Panc1 (cell line): ENCODE measurements at regions not wholly inside any gene's neighbourhood (a gene's known extent, or its start where the extent isn't known, plus 50 kb on each side); places are given as distances from the start of the nearest gene placed in this dataset.

ENCODE experiments used
- ATAC-seq: fragments of 200-7000 bp; cut with Tn5 transposase; 2 replicates; pipeline ENCODE4 v1.9.1; 2020; ENCODE audit warnings: mild to moderate bottlenecking, moderate library complexity
- BruUV-seq: library from RNA; stranded (reverse); fragments of 400-500 nt; replicated peaks from 2 replicates; lab custom pipeline; 2021; lab: Mats Ljungman, UMichigan
- CTCF ChIA-PET: fragments of 300-600 bp; sonication (Branson Sonifier 250); formaldehyde crosslinking; loops from one replicate; lab custom pipeline; 2022; ENCODE audit warnings: antibody characterized with exemption; lab: Charles Lee
- POLR2A ChIA-PET: fragments of 300-600 bp; sonication (Branson Sonifier 250); formaldehyde crosslinking; loops from one replicate; lab custom pipeline; 2022; ENCODE audit warnings: antibody characterized with exemption; lab: Charles Lee
- DNase-seq: peaks from one replicate; pipeline ENCODE4 v3.0.0-alpha.2; 2010; ENCODE audit warnings: low read depth, low spot score
- H3K27ac ChIP-seq: 2 replicates; pipeline ENCODE4 v1.5.1; 2011; ENCODE audit warnings: mild to moderate bottlenecking, low read length, inconsistent platforms
- H3K27me3 ChIP-seq: fragments of 200-500 bp; sonication (Bioruptor generic); 2 replicates; pipeline ENCODE4 v1.6.0; 2014; ENCODE audit warnings: low read length, inconsistent platforms; ENCODE audit not compliant: control insufficient read depth, insufficient read depth
- H3K36me3 ChIP-seq: fragments of 200-500 bp; sonication (Bioruptor generic); 2 replicates; pipeline ENCODE4 v1.5.1; 2014; ENCODE audit warnings: inconsistent platforms, mild to moderate bottlenecking, low read length, moderate library complexity; ENCODE audit not compliant: control insufficient read depth, insufficient read depth
- H3K4me1 ChIP-seq: 2 replicates; pipeline ENCODE4 v1.5.1; 2011; ENCODE audit warnings: inconsistent platforms, mild to moderate bottlenecking, low read length, moderate library complexity; ENCODE audit not compliant: control insufficient read depth, insufficient read depth
- H3K4me3 ChIP-seq, 2 experiments: 2 replicates each; pipeline ENCODE4 v1.5.1; 2011 to 2012; ENCODE audit warnings: low read depth in 2 of 2, low read length in 2 of 2, mild to moderate bottlenecking in 2 of 2, inconsistent platforms in 1 of 2, moderate library complexity in 1 of 2
- H3K9me3 ChIP-seq: fragments of 200-500 bp; sonication (Bioruptor generic); 2 replicates; pipeline ENCODE4 v1.5.1; 2014; ENCODE audit warnings: low read depth, mild to moderate bottlenecking, inconsistent platforms, low read length, moderate library complexity; ENCODE audit not compliant: control insufficient read depth, insufficient read depth
- POLR2AphosphoS5 ChIP-seq: IDR thresholded peaks from 2 replicates; pipeline ENCODE4 v1.6.1; 2012; ENCODE audit warnings: mild to moderate bottlenecking, low read depth, low read length, moderate library complexity
- SIN3A ChIP-seq: IDR thresholded peaks from 2 replicates; pipeline ENCODE4 v1.6.1; 2012; ENCODE audit warnings: low read depth, mild to moderate bottlenecking, low read length, moderate library complexity, borderline replicate concordance; ENCODE audit not compliant: insufficient read depth
- TCF7L2 ChIP-seq: IDR thresholded peaks from 2 replicates; pipeline ENCODE4 v1.6.1; 2011; ENCODE audit warnings: mild to moderate bottlenecking, low read depth, low read length, inconsistent platforms
- in situ Hi-C: cut with HindIII; loops from 2 replicates; pipeline ENCODE4 v1.10.0; 2016; ENCODE audit warnings: low sequenced_read_pairs, low pct_unique_long_range_greater_than_20kb
- intact Hi-C: fragments of 100-400 bp; cut with micrococcal nuclease; formaldehyde crosslinking; loops from one replicate; pipeline ENCODE4 v1.10.0; 2022; ENCODE audit not compliant: unreplicated experiment
- TF ChIP-seq, protein P1 (sequence below): fragments of 450-650 bp; IDR thresholded peaks from 2 replicates; pipeline ENCODE4 v1.5.1; 2017; ENCODE audit warnings: mild to moderate bottlenecking
- TF ChIP-seq, protein P2 (sequence below), 2 experiments: IDR thresholded peaks; 2 replicates each; pipeline ENCODE4 v1.6.1; 2011 to 2012; ENCODE audit warnings: low read depth in 2 of 2, control low read depth in 1 of 2, low read length in 1 of 2, mild to moderate bottlenecking in 1 of 2, moderate library complexity in 1 of 2; ENCODE audit not compliant: insufficient read depth in 1 of 2

- BruUV-seq = no TSS peak
- ChIA-PET POLR2A (no interaction called here), CTCF (no interaction called here)
- TF ChIP-seq, protein P1, sequence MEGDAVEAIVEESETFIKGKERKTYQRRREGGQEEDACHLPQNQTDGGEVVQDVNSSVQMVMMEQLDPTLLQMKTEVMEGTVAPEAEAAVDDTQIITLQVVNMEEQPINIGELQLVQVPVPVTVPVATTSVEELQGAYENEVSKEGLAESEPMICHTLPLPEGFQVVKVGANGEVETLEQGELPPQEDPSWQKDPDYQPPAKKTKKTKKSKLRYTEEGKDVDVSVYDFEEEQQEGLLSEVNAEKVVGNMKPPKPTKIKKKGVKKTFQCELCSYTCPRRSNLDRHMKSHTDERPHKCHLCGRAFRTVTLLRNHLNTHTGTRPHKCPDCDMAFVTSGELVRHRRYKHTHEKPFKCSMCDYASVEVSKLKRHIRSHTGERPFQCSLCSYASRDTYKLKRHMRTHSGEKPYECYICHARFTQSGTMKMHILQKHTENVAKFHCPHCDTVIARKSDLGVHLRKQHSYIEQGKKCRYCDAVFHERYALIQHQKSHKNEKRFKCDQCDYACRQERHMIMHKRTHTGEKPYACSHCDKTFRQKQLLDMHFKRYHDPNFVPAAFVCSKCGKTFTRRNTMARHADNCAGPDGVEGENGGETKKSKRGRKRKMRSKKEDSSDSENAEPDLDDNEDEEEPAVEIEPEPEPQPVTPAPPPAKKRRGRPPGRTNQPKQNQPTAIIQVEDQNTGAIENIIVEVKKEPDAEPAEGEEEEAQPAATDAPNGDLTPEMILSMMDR = no peak
- TF ChIP-seq SIN3A (no peak), POLR2AphosphoS5 (no peak), TCF7L2 (no peak)
- TF ChIP-seq, protein P2, sequence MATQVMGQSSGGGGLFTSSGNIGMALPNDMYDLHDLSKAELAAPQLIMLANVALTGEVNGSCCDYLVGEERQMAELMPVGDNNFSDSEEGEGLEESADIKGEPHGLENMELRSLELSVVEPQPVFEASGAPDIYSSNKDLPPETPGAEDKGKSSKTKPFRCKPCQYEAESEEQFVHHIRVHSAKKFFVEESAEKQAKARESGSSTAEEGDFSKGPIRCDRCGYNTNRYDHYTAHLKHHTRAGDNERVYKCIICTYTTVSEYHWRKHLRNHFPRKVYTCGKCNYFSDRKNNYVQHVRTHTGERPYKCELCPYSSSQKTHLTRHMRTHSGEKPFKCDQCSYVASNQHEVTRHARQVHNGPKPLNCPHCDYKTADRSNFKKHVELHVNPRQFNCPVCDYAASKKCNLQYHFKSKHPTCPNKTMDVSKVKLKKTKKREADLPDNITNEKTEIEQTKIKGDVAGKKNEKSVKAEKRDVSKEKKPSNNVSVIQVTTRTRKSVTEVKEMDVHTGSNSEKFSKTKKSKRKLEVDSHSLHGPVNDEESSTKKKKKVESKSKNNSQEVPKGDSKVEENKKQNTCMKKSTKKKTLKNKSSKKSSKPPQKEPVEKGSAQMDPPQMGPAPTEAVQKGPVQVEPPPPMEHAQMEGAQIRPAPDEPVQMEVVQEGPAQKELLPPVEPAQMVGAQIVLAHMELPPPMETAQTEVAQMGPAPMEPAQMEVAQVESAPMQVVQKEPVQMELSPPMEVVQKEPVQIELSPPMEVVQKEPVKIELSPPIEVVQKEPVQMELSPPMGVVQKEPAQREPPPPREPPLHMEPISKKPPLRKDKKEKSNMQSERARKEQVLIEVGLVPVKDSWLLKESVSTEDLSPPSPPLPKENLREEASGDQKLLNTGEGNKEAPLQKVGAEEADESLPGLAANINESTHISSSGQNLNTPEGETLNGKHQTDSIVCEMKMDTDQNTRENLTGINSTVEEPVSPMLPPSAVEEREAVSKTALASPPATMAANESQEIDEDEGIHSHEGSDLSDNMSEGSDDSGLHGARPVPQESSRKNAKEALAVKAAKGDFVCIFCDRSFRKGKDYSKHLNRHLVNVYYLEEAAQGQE (IDR thresholded peaks at IDR 0.05; ENCODE audit: insufficient read depth in 1 of 2, low read depth in 2 of 2, low read length in 1 of 2) = no peak
- ATAC-seq = no peak
- Histone ChIP-seq H3K27ac (no peak overlapping the region), H3K27me3 (no peaks in the 10 kb centered on the region), H3K4me3 (no peak overlapping the region), H3K36me3 (no peaks in the 10 kb centered on the region), H3K4me1 (no peaks in the 10 kb centered on the region), H3K9me3 (peaks cover 3% of the 10 kb centered on the region; the same call in 1 of the 2 replicates)
- in situ Hi-C loops (no loop called here), intact Hi-C loops (no loop called here)
- DNase-seq = no peak
Observed at GRCh38 chr13:65057986-65058385, 2172.2 kb downstream of the PCDH9 start.

DNA sequence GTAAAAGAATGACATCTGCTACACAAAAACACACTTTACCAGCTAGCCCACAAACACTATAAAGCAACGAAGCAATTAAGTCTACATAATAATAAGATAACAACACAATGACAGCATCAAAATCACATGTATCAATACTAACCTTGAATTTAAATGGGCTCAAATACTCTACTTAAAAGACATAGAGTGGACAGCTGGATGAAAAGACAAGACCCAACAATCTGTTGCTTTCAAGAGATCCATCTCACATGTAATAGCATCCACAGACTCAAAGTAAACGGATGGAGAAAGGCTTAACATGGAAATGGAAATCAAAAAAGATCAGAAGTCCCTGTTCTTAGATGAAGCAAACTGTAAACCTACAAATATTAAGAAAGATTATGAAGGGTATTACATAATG lies 2175.9 kb downstream of the PCDH9 start:
- TF ChIP-seq POLR2AphosphoS5 (no peak), TCF7L2 (no peak)
- no peaks in the 10 kb centered on the region for H3K36me3 ChIP-seq
- in situ Hi-C loops (no loop called here), intact Hi-C loops (no loop called here)
- BruUV-seq = no TSS peak
- no peaks in the 10 kb centered on the region for H3K27me3 ChIP-seq
- H3K4me1 ChIP-seq = no peaks in the 10 kb centered on the region
- peaks cover 3% of the 10 kb centered on the region; the same call in 1 of the 2 replicates for H3K9me3 ChIP-seq
- no peak for DNase-seq
- no peak overlapping the region for H3K27ac ChIP-seq
- no peak for ATAC-seq
- ChIA-PET CTCF (no interaction called here), POLR2A (no interaction called here)
- no peak overlapping the region for H3K4me3 ChIP-seq

DNA sequence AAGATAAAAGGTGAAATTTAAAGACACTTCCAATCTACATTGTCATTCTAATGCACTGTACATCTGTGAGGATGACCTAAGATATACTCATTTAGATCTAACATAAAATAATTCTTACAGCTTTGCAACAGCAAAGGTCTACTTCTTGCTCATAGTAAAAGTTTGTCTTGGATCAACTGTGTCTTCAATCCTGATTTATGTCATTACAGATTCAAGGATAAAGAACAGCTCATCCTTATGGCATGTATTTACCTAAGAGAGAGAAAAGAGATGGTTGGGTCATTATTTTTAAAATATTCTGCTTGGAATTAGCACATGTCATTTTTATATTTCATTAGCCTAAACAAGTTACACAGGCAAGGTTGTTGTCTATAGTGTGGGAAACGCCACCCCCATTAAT lies 2193.1 kb downstream of the PCDH9 start:
- intact Hi-C loops (no loop called here), in situ Hi-C loops (no loop called here)
- H3K4me1 ChIP-seq = no peaks in the 10 kb centered on the region
- no peaks in the 10 kb centered on the region for H3K27me3 ChIP-seq
- ChIA-PET CTCF (no interaction called here), POLR2A (no interaction called here)
- no peaks in the 10 kb centered on the region for H3K9me3 ChIP-seq
- no peak for DNase-seq
- no peak for TF ChIP-seq SIN3A
- TF ChIP-seq, protein P2 (IDR thresholded peaks at IDR 0.05; ENCODE audit: insufficient read depth in 1 of 2, low read depth in 2 of 2, low read length in 1 of 2) = no peak
- no peak for TF ChIP-seq POLR2AphosphoS5
- TF ChIP-seq, protein P1 = no peak
- no peak for TF ChIP-seq TCF7L2
- BruUV-seq = no TSS peak
- ATAC-seq = no peak
- no peak overlapping the region for H3K4me3 ChIP-seq
- H3K27ac ChIP-seq = no peak overlapping the region
- H3K36me3 ChIP-seq = no peaks in the 10 kb centered on the region
